SK-N-SH (cell line): ENCODE measurements at regions not wholly inside any gene's neighbourhood (a gene's known extent, or its start where the extent isn't known, plus 50 kb on each side); places are given as distances from the start of the nearest gene placed in this dataset.
A peak's percentile ranks its signal among the peaks of the same experiment; 100 is the strongest.

Experiments
- CTCF ChIA-PET: fragments of 300-600, 350-600 bp; formaldehyde crosslinking; extraction: SDS; loops from one replicate; lab custom pipeline; 2021; lab: Yijun Ruan, JAX
- POLR2A ChIA-PET: fragments of 350-600 bp; sonication (Branson Sonifier 250); formaldehyde crosslinking; extraction: SDS; loops from one replicate; lab custom pipeline; 2020; ENCODE audit warnings: antibody characterized with exemption, inconsistent platforms; lab: Yijun Ruan, JAX
- DNase-seq: peaks from one replicate; pipeline ENCODE4 v3.0.0; 2012
- H2AFZ ChIP-seq: fragments of 200-600 bp; sonication (generic); 2 replicates; pipeline ENCODE4 v1.8.1; 2016; ENCODE audit warnings: antibody characterized with exemption, mild to moderate bottlenecking, low read depth
- H3F3A ChIP-seq: fragments of 200-600 bp; sonication (generic); replicated peaks from 2 replicates; pipeline ENCODE3; 2016; ENCODE audit warnings: antibody characterized with exemption, mild to moderate bottlenecking; ENCODE audit not compliant: insufficient read depth
- H3K27ac ChIP-seq, 2 experiments: fragments of 200-500 bp in 1 of 2; fragments of 200-600 bp in 1 of 2; sonication (Bioruptor generic) in 1 of 2; sonication (generic), shearing (Covaris generic) in 1 of 2; 2 replicates each; pipeline versions ENCODE4 v1.5.1 to v1.6.1; 2014 to 2016; ENCODE audit warnings: low read depth in 2 of 2, inconsistent platforms in 1 of 2, low read length in 1 of 2, mild to moderate bottlenecking in 1 of 2, mixed read lengths in 1 of 2
- H3K27me3 ChIP-seq: fragments of 200-600 bp; sonication (generic), shearing (Covaris generic); 2 replicates; pipeline ENCODE4 v1.6.1; 2016; ENCODE audit warnings: mixed run types; ENCODE audit not compliant: insufficient read depth
- H3K36me3 ChIP-seq, 2 experiments: fragments of 200-500 bp in 1 of 2; fragments of 200-600 bp in 1 of 2; sonication (Bioruptor generic) in 1 of 2; sonication (generic) in 1 of 2; replicated peaks in 1 of 2; 2 replicates each; pipeline versions ENCODE3 to v1.5.1; 2014 to 2016; ENCODE audit warnings: low read length in 1 of 2, mild to moderate bottlenecking in 1 of 2; ENCODE audit not compliant: insufficient read depth in 2 of 2, control insufficient read depth in 1 of 2
- H3K4me1 ChIP-seq, 2 experiments: fragments of 200-500 bp in 1 of 2; fragments of 200-600 bp in 1 of 2; sonication (Bioruptor generic) in 1 of 2; sonication (generic), shearing (Covaris generic) in 1 of 2; 2 replicates each; pipeline versions ENCODE4 v1.5.1 to v1.6.1; 2014 to 2016; ENCODE audit warnings: low read depth in 1 of 2, low read length in 1 of 2, mixed run types in 1 of 2; ENCODE audit not compliant: insufficient read depth in 2 of 2, control insufficient read depth in 1 of 2
- H3K4me2 ChIP-seq: fragments of 200-600 bp; sonication (generic), shearing (Covaris generic); 2 replicates; pipeline ENCODE4 v1.6.1; 2017; ENCODE audit warnings: mixed run types
- H3K4me3 ChIP-seq, 2 experiments: fragments of 200-500 bp in 1 of 2; fragments of 200-600 bp in 1 of 2; sonication (Bioruptor generic) in 1 of 2; sonication (generic), shearing (Covaris generic) in 1 of 2; 2 replicates each; pipeline versions ENCODE4 v1.5.1 to v1.8.1; 2014 to 2016; ENCODE audit warnings: low read depth in 2 of 2, inconsistent platforms in 1 of 2, low read length in 1 of 2, mild to moderate bottlenecking in 1 of 2, mixed read lengths in 1 of 2, moderate library complexity in 1 of 2
- H3K79me2 ChIP-seq: fragments of 200-600 bp; sonication (generic); 2 replicates; pipeline ENCODE4 v1.8.1; 2017; ENCODE audit warnings: mild to moderate bottlenecking; ENCODE audit not compliant: insufficient read depth
- H3K9ac ChIP-seq: fragments of 200-600 bp; sonication (generic); 2 replicates; pipeline ENCODE4 v1.6.1; 2017; ENCODE audit warnings: mixed run types
- H3K9me2 ChIP-seq: fragments of 200-600 bp; sonication (generic); 2 replicates; pipeline ENCODE4 v1.6.1; 2017; ENCODE audit warnings: mixed run types
- H3K9me3 ChIP-seq: fragments of 200-600 bp; sonication (generic); 2 replicates; pipeline ENCODE4 v1.6.1; 2017; ENCODE audit warnings: mixed run types, mild to moderate bottlenecking, moderate library complexity
- H4K20me1 ChIP-seq: fragments of 200-600 bp; sonication (generic); 2 replicates; pipeline ENCODE4 v1.6.1; 2017; ENCODE audit warnings: mild to moderate bottlenecking, mixed run types; ENCODE audit not compliant: insufficient read depth
- CHD2 ChIP-seq: fragments of 150-350 bp; IDR thresholded peaks from 2 replicates; pipeline ENCODE4 v1.6.1; 2018; ENCODE audit warnings: low read length; ENCODE audit not compliant: partially characterized antibody
- EZH2phosphoT487 ChIP-seq: fragments of 200-600 bp; sonication (generic); IDR thresholded peaks from 2 replicates; pipeline ENCODE4 v1.6.1; 2017; ENCODE audit warnings: low read depth, mixed run types, mild to moderate bottlenecking, antibody characterized with exemption, moderate library complexity, borderline replicate concordance
- FOSL2 ChIP-seq: IDR thresholded peaks from 2 replicates; pipeline ENCODE4 v1.4.0; 2012; ENCODE audit warnings: low read depth, mild to moderate bottlenecking, moderate library complexity, borderline replicate concordance
- FOXJ3 ChIP-seq: sonication (generic); formaldehyde crosslinking; IDR thresholded peaks from 2 replicates; pipeline ENCODE4 v1.5.1; 2020; ENCODE audit warnings: mild to moderate bottlenecking, missing genetic modification reagents
- GABPA ChIP-seq: IDR thresholded peaks from 2 replicates; pipeline ENCODE4 v1.4.0; 2012; ENCODE audit warnings: low read depth, mild to moderate bottlenecking
- IRF3 ChIP-seq: fragments of 150-350 bp; IDR thresholded peaks from 2 replicates; pipeline ENCODE4 v1.6.1; 2016; ENCODE audit warnings: mild to moderate bottlenecking, low read depth, low read length
- JUND ChIP-seq: IDR thresholded peaks from 2 replicates; pipeline ENCODE4 v1.4.0; 2012
- MAX ChIP-seq: IDR thresholded peaks from 2 replicates; pipeline ENCODE4 v1.4.0; 2012; ENCODE audit warnings: low read depth
- MEF2A ChIP-seq: IDR thresholded peaks from 2 replicates; pipeline ENCODE4 v1.4.0; 2012; ENCODE audit warnings: low read depth, borderline replicate concordance
- MXI1 ChIP-seq: IDR thresholded peaks from 2 replicates; pipeline ENCODE4 v1.6.1; 2012; ENCODE audit warnings: mild to moderate bottlenecking, low read depth, low read length, improper control_type of control experiment
- NFIC ChIP-seq: IDR thresholded peaks from 2 replicates; pipeline ENCODE4 v1.4.0; 2012; ENCODE audit warnings: borderline replicate concordance
- NRF1 ChIP-seq: IDR thresholded peaks from 2 replicates; pipeline ENCODE4 v1.6.1; 2012; ENCODE audit warnings: low read depth, mild to moderate bottlenecking, low read length
- POLR2AphosphoS5 ChIP-seq: IDR thresholded peaks from 2 replicates; pipeline ENCODE4 v1.6.1; 2012; ENCODE audit warnings: low read depth, low read length
- RAD21 ChIP-seq: IDR thresholded peaks from 2 replicates; pipeline ENCODE4 v1.6.1; 2012; ENCODE audit warnings: mild to moderate bottlenecking, low read length
- RFX5 ChIP-seq: IDR thresholded peaks from 2 replicates; pipeline ENCODE4 v1.6.1; 2012; ENCODE audit warnings: mild to moderate bottlenecking, improper control_type of control experiment, low read length
- RXRA ChIP-seq: IDR thresholded peaks from 2 replicates; pipeline ENCODE4 v1.4.0; 2012; ENCODE audit warnings: low read depth, mild to moderate bottlenecking, borderline replicate concordance
- SMC3 ChIP-seq: IDR thresholded peaks from 2 replicates; pipeline ENCODE4 v1.6.1; 2012; ENCODE audit warnings: low read depth, low read length, improper control_type of control experiment
- TAF1 ChIP-seq: IDR thresholded peaks from 2 replicates; pipeline ENCODE4 v1.6.1; 2012; ENCODE audit warnings: low read depth, mild to moderate bottlenecking, low read length, moderate library complexity, borderline replicate concordance
- TCF12 ChIP-seq: IDR thresholded peaks from 2 replicates; pipeline ENCODE4 v1.4.0; 2012
- YY1 ChIP-seq: IDR thresholded peaks from 2 replicates; pipeline ENCODE4 v1.4.0; 2012; ENCODE audit warnings: low read depth, mild to moderate bottlenecking
- WGBS: methylation state at CpG from one replicate; pipeline ENCODE4 v1.1.6; 2017; ENCODE audit warnings: low lambda C conversion rate; 5-methylcytosine and 5-hydroxymethylcytosine counted together
- TF ChIP-seq, protein P1 (sequence below): IDR thresholded peaks from 2 replicates; pipeline ENCODE4 v1.6.1; 2012; ENCODE audit warnings: mild to moderate bottlenecking, low read depth, low read length, moderate library complexity
- TF ChIP-seq, protein P2 (sequence below): fragments of 150-350 bp; IDR thresholded peaks from 2 replicates; pipeline ENCODE4 v1.6.1; 2017; ENCODE audit warnings: antibody characterized with exemption, low read length, low read depth, borderline replicate concordance

DNA sequence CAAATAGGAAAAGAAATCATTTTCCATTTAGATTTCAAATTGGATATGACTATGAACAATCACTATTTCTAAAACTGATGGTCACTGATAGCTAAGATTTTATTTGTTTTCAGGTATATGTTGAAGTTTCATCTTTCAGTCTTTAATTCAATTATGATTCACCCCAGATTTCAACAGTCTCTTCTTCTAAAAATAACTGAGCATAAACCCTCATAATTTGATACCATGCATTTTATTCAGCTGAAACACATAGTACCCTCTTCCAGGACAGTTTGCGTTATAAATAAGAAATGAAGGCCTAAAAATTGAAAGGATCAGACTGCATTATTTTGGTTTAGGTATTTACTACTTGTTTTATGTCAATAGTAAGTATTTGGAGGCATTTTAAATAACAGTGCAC lies 428.5 kb upstream of the NBEA start (continued):
- TF ChIP-seq TCF12 (0 out of 2 replicates have a peak, but pooled peaks have one; percentile 15), EZH2phosphoT487 (no peak), POLR2AphosphoS5 (no peak), MAX (no peak), CHD2 (no peak)
- TF ChIP-seq, all 33 proteins: peak for 3

- no peaks in the 10 kb centered on the region for H3K27me3 ChIP-seq
- CTCF ChIA-PET = no interaction called here
- H3K4me3 ChIP-seq = no peak overlapping the region
- DNase-seq = no peak
- no peaks in the 10 kb centered on the region for H3F3A ChIP-seq
- 87% methylated on average over 3 of the region's 3 CpGs for WGBS
- H3K36me3 ChIP-seq = no peaks in the 10 kb centered on the region
- no peaks in the 10 kb centered on the region for H3K9me2 ChIP-seq
- POLR2A ChIA-PET = no interaction called here
- no peak overlapping the region for H3K4me2 ChIP-seq
- TF ChIP-seq RXRA (no peak), NFIC (no peak), GABPA (no peak)
- H2AFZ ChIP-seq = no peak overlapping the region
- no peaks in the 10 kb centered on the region for H4K20me1 ChIP-seq
- H3K9me3 ChIP-seq = no peaks in the 10 kb centered on the region
- H3K9ac ChIP-seq = no peak overlapping the region
- no peak overlapping the region for H3K27ac ChIP-seq
- no peaks in the 10 kb centered on the region for H3K4me1 ChIP-seq
- no peaks in the 10 kb centered on the region for H3K79me2 ChIP-seq
Observed at GRCh38 chr13:34515201-34515600, 426.9 kb upstream of the NBEA start.

GRCh38 chr13:34521171-34521570 lies 420.9 kb upstream of the NBEA start:
- no peaks in the 10 kb centered on the region for H3K79me2 ChIP-seq
- H3K27me3 ChIP-seq = no peaks in the 10 kb centered on the region
- no peak overlapping the region for H3K4me3 ChIP-seq
- no peaks in the 10 kb centered on the region for H3K36me3 ChIP-seq
- H3K9me3 ChIP-seq = no peaks in the 10 kb centered on the region
- H3K27ac ChIP-seq = no peak overlapping the region
- no peaks in the 10 kb centered on the region for H3K9me2 ChIP-seq
- ChIA-PET CTCF (no interaction called here), POLR2A (no interaction called here)
- WGBS = 91% methylated on average over 5 of the region's 5 CpGs
- no peaks in the 10 kb centered on the region for H3F3A ChIP-seq
- TF ChIP-seq RAD21 (no peak), SMC3 (no peak), TAF1 (no peak), MXI1 (no peak), RFX5 (no peak), YY1 (no peak), RXRA (no peak), IRF3 (no peak), FOSL2 (no peak), CHD2 (no peak), EZH2phosphoT487 (no peak), JUND (no peak), NFIC (no peak), FOXJ3 (CRISPR knock-in tag) (no peak), MEF2A (no peak), NRF1 (no peak)
- TF ChIP-seq, protein P1, sequence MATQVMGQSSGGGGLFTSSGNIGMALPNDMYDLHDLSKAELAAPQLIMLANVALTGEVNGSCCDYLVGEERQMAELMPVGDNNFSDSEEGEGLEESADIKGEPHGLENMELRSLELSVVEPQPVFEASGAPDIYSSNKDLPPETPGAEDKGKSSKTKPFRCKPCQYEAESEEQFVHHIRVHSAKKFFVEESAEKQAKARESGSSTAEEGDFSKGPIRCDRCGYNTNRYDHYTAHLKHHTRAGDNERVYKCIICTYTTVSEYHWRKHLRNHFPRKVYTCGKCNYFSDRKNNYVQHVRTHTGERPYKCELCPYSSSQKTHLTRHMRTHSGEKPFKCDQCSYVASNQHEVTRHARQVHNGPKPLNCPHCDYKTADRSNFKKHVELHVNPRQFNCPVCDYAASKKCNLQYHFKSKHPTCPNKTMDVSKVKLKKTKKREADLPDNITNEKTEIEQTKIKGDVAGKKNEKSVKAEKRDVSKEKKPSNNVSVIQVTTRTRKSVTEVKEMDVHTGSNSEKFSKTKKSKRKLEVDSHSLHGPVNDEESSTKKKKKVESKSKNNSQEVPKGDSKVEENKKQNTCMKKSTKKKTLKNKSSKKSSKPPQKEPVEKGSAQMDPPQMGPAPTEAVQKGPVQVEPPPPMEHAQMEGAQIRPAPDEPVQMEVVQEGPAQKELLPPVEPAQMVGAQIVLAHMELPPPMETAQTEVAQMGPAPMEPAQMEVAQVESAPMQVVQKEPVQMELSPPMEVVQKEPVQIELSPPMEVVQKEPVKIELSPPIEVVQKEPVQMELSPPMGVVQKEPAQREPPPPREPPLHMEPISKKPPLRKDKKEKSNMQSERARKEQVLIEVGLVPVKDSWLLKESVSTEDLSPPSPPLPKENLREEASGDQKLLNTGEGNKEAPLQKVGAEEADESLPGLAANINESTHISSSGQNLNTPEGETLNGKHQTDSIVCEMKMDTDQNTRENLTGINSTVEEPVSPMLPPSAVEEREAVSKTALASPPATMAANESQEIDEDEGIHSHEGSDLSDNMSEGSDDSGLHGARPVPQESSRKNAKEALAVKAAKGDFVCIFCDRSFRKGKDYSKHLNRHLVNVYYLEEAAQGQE = no peak
- TF ChIP-seq, protein P2, sequence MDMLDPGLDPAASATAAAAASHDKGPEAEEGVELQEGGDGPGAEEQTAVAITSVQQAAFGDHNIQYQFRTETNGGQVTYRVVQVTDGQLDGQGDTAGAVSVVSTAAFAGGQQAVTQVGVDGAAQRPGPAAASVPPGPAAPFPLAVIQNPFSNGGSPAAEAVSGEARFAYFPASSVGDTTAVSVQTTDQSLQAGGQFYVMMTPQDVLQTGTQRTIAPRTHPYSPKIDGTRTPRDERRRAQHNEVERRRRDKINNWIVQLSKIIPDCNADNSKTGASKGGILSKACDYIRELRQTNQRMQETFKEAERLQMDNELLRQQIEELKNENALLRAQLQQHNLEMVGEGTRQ = no peak
- no peak overlapping the region for H2AFZ ChIP-seq
- H4K20me1 ChIP-seq = no peaks in the 10 kb centered on the region
- no peaks in the 10 kb centered on the region; a peak in 1 of 4 replicates for H3K4me1 ChIP-seq
- no peak overlapping the region for H3K9ac ChIP-seq
- no peak overlapping the region for H3K4me2 ChIP-seq
- no peak for DNase-seq
